Middle frontal gyrus (tissue), 1 donor: ENCODE measurements at regions not wholly inside any gene's neighbourhood (a gene's known extent, or its start where the extent isn't known, plus 50 kb on each side); places are given as distances from the start of the nearest gene placed in this dataset.

Experiments
- DNase-seq: peaks from one replicate; pipeline ENCODE4 v3.0.0-alpha.2; 2015; ENCODE audit warnings: low spot score; ENCODE audit errors: extremely low spot score

DNA sequence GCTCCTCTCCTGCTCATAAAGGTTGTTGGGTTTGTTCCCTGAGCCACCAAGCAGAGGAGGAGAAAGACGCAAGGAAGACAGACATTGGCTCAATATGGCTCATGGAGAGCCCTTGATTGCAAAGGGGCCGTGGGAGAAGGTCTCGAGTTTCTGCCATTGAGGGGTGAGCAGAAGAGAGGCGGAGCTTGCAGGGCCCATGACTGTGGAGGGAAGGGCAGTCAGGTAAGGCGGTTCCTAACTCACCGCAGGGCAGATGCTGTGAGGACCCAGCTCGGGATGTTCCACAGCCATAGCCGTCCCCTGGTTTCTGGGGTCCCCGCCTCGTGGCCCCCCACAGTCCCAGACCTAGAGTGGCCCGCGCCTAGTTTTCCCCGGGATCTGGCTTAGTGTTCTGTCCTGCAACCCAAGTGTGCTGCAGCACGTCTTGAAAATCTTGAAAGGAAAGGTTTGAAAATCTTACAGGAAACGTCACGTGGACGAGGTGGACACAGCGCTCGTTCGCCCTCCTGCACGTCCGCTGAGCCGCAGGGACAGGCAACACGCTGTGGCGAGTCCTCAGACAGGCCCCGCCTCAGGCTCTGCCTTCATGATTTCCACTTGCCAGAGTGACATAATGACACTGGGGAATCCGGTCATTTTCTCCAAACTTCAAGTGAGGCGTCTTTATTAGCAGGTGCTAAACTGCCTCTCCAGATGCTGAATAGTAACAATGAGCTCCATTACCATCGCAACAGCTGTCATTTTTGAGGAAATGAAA is 105.5 kb upstream of the HDAC4 start:
- no peak for DNase-seq

DNA sequence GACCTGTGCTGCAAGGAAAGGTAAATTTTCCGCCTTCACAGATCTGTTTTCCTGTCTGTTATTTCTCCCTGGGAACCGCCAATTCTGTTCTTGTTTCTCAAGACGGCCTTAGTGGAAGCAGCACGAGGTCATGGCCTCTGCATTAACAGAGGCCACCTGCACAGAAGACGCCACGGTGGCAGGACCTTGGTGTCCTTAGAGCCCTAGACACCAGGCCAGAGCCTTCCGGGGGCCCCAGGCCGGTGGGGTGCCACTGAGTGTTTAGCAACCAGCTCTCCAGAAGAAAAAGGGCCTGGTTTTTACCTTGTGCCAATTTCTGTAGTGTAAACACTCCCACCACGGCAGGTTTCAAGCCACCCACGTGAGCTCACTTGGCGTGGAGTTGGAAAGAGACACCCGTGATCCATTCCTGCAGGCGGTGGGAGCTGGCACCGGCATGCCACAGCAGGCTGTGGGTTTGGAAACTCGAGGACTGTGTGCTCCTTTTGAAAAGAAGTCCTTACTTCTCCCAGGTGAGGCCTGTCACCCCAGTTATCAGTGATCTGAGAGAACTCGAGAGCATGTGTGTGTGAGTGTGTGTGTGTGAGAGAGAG is 103.9 kb upstream of the HDAC4 start:
- no peak for DNase-seq

DNA sequence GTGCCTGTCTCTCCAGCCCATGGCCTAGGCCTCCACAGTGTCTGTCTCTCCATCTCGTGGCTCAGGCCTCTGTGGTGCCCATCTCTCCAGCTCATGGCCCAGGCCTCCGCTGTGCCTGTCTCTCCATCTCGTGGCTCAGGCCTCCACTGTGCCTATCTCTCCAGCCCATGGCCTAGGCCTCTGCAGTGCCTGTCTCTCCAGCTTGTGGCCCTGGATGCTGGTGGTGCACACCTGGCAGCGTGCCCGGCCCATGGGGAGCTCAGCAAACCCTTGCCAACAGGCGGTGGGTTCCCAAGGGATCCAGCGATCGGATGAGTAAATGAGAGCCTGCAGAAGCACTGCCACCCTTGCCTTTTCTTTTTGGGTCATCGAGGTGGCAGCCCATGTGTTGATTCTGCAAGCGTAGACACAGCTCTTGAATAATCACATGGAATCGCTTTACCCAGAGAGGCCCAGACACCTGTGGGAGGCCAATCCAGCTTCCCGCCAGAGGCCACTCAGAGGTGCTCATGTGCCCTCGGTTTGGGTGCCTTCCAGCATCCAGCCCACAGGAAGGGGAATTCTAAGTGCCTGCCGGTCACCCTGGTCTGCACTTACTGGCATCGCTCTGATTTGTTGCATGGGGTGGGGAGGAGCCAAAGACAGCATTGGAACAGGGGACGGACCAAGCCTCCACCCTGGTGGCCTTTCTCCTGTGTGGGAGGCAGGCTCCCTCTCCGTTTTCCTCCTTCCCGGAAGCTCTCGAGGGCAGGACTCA is 101.8 kb upstream of the HDAC4 start:
- DNase-seq: no peak

DNA sequence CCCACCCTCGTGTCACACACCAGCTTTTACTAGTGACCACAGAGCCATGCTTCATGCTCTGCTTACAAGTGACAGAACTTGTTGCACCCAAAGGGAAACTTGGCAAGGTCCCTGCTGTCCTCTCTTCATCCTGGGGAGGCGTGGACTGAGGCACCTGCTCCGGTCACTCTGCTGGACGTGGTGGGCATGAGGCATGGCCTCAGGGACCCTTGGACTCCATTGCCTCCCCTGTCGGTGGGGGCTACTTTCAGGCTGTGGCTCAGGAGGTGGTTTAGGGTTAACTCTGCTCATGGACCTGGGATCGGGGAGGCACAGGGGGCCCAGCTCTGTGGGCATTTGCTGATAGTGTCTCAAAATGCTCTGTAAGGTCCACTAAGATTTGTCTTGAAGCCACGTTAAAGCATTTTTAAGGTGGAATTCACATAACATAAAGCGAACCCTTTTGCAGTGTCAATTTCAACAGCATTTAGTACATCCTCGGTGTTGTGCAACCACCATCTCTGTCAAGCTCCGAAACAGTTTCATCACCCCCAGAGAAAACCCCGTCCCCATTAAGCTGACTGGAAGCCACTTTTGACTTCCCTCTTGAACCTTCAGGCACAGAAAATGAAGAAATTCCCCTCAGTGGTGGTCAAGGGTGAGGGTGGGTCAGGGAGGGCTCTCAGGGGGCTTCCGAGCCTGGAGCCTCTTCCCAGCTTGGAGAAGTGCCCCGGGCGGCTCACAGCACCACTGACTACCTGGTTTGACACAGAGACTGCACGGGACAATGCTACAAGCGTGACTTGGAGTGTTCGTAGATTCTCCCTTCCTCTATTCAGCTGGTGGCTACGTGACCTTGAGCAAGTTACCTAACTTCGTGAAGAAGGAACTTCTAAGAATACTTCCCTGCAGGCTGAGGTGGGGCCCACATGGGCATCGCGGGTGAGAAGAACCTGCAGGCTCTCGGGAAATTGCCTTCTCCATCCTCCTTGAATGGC is 100.0 kb upstream of the HDAC4 start:
- DNase-seq: no peak

DNA sequence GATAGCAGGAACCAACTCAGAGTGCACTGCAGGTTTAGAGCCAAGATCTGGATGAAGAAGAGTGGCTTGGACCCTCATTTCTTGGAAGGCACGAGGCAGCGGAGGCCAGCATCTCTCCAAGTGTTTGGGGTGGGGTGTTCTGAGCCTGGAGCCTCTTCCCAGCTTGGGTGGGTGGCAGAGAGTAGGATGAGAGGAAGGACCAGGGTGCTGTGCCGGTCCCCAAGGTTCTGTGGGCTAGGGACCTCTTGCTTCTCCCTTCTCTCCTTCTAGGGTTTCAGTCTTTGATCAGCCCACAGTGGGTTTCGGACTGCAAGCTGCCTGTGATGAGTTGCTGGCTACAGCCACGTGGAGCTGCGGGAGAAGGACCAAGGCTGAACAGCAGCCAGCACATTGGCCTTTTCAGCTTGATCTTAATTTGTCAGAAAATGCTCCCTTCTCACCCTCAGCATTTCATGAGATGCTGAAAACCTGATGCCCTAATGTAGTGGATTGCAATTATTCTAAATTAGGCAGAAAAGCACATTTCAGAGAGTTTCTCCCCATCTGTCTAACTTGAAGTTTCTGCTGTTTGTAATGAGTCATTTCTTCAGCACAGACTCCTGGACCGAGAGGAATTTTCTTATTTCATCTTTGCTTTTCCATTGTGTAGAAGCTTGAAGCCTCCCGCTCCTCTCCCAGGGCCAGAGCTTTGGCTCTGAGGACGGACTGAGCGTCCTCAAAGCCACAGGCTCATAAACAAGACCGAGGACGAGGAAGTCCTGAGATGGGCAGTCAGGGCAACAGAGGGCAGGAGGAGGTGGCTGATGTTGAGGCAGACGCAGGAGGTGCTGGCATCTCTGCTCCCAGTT is 99.1 kb upstream of the HDAC4 start:
- DNase-seq: no peak

- DNase-seq: no peak
Measured at GRCh38 chr2:239498981-239499634, 98.3 kb upstream of the HDAC4 start.

- DNase-seq: no peak
Measured at GRCh38 chr2:239498576-239498975, 97.8 kb upstream of the HDAC4 start.

GRCh38 chr2:239496700-239497099 is 95.9 kb upstream of the HDAC4 start:
- no peak for DNase-seq

- DNase-seq: no peak
Measured at GRCh38 chr2:239495791-239496233, 95.0 kb upstream of the HDAC4 start.

DNA sequence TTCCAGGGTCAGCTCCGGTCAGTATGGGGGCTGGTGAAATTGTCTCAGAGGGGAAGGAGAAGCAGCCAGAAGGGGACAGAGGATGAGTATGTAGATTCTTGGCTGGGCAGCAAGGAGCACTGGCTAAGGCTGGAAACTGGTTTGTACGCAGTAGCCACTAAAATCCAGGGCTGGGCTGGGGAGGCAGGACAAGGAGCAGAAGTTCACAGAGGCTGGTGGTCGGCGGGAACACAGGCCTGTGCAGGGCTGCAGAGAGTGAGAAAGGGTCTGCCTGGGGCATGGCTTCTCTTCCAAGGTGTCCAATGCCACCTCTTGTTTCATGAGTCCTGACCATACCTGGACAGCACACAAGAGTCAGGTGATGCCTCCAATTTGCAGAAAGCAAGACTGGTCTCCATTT is 94.4 kb upstream of the HDAC4 start:
- DNase-seq: no peak

GRCh38 chr2:239494578-239494977 is 93.8 kb upstream of the HDAC4 start:
- DNase-seq: no peak

- no peak for DNase-seq
Measured at GRCh38 chr2:239489481-239489880, 88.7 kb upstream of the HDAC4 start.

DNA sequence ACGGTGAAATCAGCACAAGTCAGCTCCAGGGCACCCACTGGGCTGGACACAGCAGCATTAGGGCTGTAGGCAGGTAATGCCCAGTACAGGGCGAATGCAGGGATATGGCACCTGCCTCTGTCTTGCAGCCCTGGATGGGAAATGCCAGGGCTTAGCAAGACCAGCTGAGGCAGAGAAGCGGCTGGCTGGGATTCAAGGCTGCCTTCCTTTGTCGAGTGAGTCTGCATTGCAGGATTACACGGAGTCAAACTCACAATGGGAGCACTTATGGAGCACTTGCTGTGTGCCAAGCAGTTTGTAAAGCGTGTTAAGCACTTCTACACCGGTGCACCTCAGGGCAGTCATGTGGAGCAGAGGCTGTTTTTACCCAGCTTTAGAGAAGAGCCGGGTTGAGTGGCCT is 87.3 kb upstream of the HDAC4 start:
- DNase-seq: no peak

DNA sequence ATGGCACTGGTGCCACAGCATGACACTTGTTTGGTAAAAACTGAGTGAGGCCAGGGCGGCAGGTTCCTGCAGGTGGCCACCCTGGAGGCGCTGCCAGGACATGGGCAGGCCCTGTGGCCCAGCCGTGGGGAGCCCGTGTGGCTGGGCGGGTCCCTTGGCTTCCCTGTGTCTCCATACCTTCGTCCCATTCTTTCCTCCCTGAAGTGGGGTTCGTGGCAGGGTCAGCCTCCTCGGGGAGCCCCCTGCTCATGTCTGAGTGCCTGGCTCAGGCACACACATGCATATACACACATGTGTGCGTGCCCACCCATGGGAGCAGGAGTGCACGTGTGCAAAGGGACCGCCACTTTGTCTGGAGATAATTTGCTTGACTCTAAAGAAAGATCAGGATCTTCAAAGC is 86.5 kb upstream of the HDAC4 start:
- DNase-seq: no peak

- no peak for DNase-seq
Measured at GRCh38 chr2:239485622-239486021, 84.8 kb upstream of the HDAC4 start.

DNA sequence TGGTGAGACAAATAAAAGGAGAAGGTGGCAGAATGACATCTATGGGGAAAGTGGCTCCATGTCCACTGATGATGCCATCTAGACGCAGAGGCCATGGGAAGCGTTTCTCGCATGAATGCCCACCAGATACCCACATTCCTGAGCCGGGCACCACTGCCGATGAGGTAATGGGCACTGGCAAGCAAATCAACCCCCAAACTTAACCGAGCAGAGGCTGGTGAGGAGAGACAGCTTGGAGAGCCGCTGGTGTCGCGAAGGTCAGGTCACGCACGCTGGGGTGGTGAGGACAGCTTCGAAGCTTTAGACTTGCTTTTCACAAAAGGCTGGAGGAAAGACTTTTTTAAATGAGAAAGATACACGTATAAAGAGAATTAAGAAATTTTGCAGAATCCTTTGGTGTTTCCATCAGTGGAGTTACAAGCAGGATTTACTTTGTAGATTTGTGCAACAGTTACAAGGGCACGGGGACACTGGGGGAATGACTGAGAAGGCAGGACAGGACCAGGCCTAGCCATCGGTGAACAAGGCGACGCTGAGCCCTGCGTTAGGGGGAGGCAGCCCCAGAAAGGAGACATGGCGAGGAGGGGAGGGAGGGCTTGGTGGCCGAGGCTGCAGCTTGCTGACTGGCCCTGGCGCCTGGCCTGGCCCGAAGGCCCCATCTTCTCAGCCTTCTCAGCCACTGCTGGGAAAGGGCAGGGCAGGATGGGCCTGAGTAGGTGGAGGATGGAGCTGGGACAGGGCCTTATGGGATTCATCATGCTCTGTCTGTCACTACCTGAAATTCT is 83.9 kb upstream of the HDAC4 start:
- no peak for DNase-seq

- no peak for DNase-seq
Measured at GRCh38 chr2:239482778-239483712, 82.2 kb upstream of the HDAC4 start.

DNA sequence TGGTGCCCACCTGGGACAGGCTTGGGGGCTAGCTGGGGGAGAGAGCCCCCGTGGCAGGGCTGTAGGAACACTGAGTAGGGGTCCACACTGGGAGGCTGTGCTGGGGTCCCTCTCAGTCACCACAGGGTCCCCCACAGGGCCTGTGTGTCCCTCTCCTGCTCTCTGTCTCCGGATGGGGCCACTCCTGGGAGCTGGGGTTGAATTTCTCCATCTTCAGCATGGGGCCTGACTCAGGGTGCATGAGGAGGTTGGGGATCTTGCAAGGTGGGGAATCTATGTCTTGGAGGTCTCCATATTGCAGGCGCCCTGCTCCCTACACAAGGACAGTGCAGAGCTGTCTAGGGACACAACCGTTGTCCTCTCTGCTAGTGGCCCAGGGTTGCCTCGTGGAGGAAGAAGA is 78.7 kb upstream of the HDAC4 start:
- no peak for DNase-seq
